Panc1 (cell line): ENCODE measurements at regions not wholly inside any gene's neighbourhood (a gene's known extent, or its start where the extent isn't known, plus 50 kb on each side); places are given as distances from the start of the nearest gene placed in this dataset.

Experiments
- ATAC-seq: fragments of 200-7000 bp; cut with Tn5 transposase; 2 replicates; pipeline ENCODE4 v1.9.1; 2020; ENCODE audit warnings: mild to moderate bottlenecking, moderate library complexity
- BruUV-seq: library from RNA; stranded (reverse); fragments of 400-500 nt; replicated peaks from 2 replicates; lab custom pipeline; 2021; lab: Mats Ljungman, UMichigan
- CTCF ChIA-PET: fragments of 300-600 bp; sonication (Branson Sonifier 250); formaldehyde crosslinking; loops from one replicate; lab custom pipeline; 2022; ENCODE audit warnings: antibody characterized with exemption; lab: Charles Lee
- POLR2A ChIA-PET: fragments of 300-600 bp; sonication (Branson Sonifier 250); formaldehyde crosslinking; loops from one replicate; lab custom pipeline; 2022; ENCODE audit warnings: antibody characterized with exemption; lab: Charles Lee
- DNase-seq: peaks from one replicate; pipeline ENCODE4 v3.0.0-alpha.2; 2010; ENCODE audit warnings: low read depth, low spot score
- H3K27ac ChIP-seq: 2 replicates; pipeline ENCODE4 v1.5.1; 2011; ENCODE audit warnings: mild to moderate bottlenecking, low read length, inconsistent platforms
- H3K27me3 ChIP-seq: fragments of 200-500 bp; sonication (Bioruptor generic); 2 replicates; pipeline ENCODE4 v1.6.0; 2014; ENCODE audit warnings: low read length, inconsistent platforms; ENCODE audit not compliant: control insufficient read depth, insufficient read depth
- H3K36me3 ChIP-seq: fragments of 200-500 bp; sonication (Bioruptor generic); 2 replicates; pipeline ENCODE4 v1.5.1; 2014; ENCODE audit warnings: inconsistent platforms, mild to moderate bottlenecking, low read length, moderate library complexity; ENCODE audit not compliant: control insufficient read depth, insufficient read depth
- H3K4me1 ChIP-seq: 2 replicates; pipeline ENCODE4 v1.5.1; 2011; ENCODE audit warnings: inconsistent platforms, mild to moderate bottlenecking, low read length, moderate library complexity; ENCODE audit not compliant: control insufficient read depth, insufficient read depth
- H3K4me3 ChIP-seq, 2 experiments: 2 replicates each; pipeline ENCODE4 v1.5.1; 2011 to 2012; ENCODE audit warnings: low read depth in 2 of 2, low read length in 2 of 2, mild to moderate bottlenecking in 2 of 2, inconsistent platforms in 1 of 2, moderate library complexity in 1 of 2
- H3K9me3 ChIP-seq: fragments of 200-500 bp; sonication (Bioruptor generic); 2 replicates; pipeline ENCODE4 v1.5.1; 2014; ENCODE audit warnings: low read depth, mild to moderate bottlenecking, inconsistent platforms, low read length, moderate library complexity; ENCODE audit not compliant: control insufficient read depth, insufficient read depth
- POLR2AphosphoS5 ChIP-seq: IDR thresholded peaks from 2 replicates; pipeline ENCODE4 v1.6.1; 2012; ENCODE audit warnings: mild to moderate bottlenecking, low read depth, low read length, moderate library complexity
- SIN3A ChIP-seq: IDR thresholded peaks from 2 replicates; pipeline ENCODE4 v1.6.1; 2012; ENCODE audit warnings: low read depth, mild to moderate bottlenecking, low read length, moderate library complexity, borderline replicate concordance; ENCODE audit not compliant: insufficient read depth
- TCF7L2 ChIP-seq: IDR thresholded peaks from 2 replicates; pipeline ENCODE4 v1.6.1; 2011; ENCODE audit warnings: mild to moderate bottlenecking, low read depth, low read length, inconsistent platforms
- in situ Hi-C: cut with HindIII; loops from 2 replicates; pipeline ENCODE4 v1.10.0; 2016; ENCODE audit warnings: low sequenced_read_pairs, low pct_unique_long_range_greater_than_20kb
- intact Hi-C: fragments of 100-400 bp; cut with micrococcal nuclease; formaldehyde crosslinking; loops from one replicate; pipeline ENCODE4 v1.10.0; 2022; ENCODE audit not compliant: unreplicated experiment
- TF ChIP-seq, protein P1 (sequence below): fragments of 450-650 bp; IDR thresholded peaks from 2 replicates; pipeline ENCODE4 v1.5.1; 2017; ENCODE audit warnings: mild to moderate bottlenecking
- TF ChIP-seq, protein P2 (sequence below), 2 experiments: IDR thresholded peaks; 2 replicates each; pipeline ENCODE4 v1.6.1; 2011 to 2012; ENCODE audit warnings: low read depth in 2 of 2, control low read depth in 1 of 2, low read length in 1 of 2, mild to moderate bottlenecking in 1 of 2, moderate library complexity in 1 of 2; ENCODE audit not compliant: insufficient read depth in 1 of 2

DNA sequence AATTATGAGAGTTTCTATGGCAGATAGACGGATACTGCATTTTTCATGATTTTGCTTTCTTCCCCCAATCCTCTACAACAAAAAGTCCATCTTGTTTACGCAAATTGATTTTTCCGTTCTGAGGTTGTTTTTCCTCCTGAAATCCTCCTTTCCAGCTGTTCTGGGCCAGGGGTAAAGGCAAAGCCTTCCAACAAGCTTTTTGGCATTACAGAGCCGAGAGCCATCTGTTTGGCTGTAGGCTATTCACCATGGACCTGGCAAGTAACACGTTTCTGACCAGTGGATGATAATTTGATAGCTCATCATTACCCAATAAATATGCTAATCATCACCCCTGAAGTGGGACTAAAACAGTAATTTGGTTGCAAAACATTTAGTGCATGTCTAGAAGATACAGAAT lies 226.5 kb downstream of the CBLN4 start:
- no peaks in the 10 kb centered on the region; the same call in 1 of the 2 replicates for H3K27me3 ChIP-seq
- intact Hi-C loops (no loop called here), in situ Hi-C loops (no loop called here)
- no TSS peak for BruUV-seq
- H3K36me3 ChIP-seq: no peaks in the 10 kb centered on the region
- ATAC-seq: no peak
- no peaks in the 10 kb centered on the region for H3K9me3 ChIP-seq
- CTCF ChIA-PET: no interaction called here
- TF ChIP-seq, protein P1, sequence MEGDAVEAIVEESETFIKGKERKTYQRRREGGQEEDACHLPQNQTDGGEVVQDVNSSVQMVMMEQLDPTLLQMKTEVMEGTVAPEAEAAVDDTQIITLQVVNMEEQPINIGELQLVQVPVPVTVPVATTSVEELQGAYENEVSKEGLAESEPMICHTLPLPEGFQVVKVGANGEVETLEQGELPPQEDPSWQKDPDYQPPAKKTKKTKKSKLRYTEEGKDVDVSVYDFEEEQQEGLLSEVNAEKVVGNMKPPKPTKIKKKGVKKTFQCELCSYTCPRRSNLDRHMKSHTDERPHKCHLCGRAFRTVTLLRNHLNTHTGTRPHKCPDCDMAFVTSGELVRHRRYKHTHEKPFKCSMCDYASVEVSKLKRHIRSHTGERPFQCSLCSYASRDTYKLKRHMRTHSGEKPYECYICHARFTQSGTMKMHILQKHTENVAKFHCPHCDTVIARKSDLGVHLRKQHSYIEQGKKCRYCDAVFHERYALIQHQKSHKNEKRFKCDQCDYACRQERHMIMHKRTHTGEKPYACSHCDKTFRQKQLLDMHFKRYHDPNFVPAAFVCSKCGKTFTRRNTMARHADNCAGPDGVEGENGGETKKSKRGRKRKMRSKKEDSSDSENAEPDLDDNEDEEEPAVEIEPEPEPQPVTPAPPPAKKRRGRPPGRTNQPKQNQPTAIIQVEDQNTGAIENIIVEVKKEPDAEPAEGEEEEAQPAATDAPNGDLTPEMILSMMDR: no peak
- no peak for TF ChIP-seq POLR2AphosphoS5
- no peak overlapping the region for H3K4me3 ChIP-seq
- no peak overlapping the region for H3K27ac ChIP-seq
- DNase-seq: no peak
- no peaks in the 10 kb centered on the region for H3K4me1 ChIP-seq
- POLR2A ChIA-PET: no interaction called here

DNA sequence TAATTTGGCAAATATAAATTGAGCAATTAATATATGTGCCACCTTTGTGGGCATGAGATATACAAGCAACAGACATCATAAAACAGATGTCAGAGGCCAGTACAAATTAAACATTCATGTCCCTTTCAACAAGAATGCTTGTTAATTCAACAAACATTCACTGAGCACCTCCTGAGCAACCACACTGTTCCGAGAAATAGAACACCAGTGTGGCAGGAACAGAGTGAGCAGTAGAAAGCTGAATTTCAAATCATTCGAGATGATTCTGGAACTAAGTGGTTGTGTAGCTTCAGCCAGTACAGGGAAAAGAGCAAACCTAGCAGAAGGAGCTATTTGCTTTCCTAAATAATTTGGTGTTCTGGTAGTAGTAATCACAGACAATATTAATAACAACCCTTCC lies 227.7 kb downstream of the CBLN4 start:
- TF ChIP-seq POLR2AphosphoS5 (no peak), SIN3A (no peak)
- TF ChIP-seq, protein P2, sequence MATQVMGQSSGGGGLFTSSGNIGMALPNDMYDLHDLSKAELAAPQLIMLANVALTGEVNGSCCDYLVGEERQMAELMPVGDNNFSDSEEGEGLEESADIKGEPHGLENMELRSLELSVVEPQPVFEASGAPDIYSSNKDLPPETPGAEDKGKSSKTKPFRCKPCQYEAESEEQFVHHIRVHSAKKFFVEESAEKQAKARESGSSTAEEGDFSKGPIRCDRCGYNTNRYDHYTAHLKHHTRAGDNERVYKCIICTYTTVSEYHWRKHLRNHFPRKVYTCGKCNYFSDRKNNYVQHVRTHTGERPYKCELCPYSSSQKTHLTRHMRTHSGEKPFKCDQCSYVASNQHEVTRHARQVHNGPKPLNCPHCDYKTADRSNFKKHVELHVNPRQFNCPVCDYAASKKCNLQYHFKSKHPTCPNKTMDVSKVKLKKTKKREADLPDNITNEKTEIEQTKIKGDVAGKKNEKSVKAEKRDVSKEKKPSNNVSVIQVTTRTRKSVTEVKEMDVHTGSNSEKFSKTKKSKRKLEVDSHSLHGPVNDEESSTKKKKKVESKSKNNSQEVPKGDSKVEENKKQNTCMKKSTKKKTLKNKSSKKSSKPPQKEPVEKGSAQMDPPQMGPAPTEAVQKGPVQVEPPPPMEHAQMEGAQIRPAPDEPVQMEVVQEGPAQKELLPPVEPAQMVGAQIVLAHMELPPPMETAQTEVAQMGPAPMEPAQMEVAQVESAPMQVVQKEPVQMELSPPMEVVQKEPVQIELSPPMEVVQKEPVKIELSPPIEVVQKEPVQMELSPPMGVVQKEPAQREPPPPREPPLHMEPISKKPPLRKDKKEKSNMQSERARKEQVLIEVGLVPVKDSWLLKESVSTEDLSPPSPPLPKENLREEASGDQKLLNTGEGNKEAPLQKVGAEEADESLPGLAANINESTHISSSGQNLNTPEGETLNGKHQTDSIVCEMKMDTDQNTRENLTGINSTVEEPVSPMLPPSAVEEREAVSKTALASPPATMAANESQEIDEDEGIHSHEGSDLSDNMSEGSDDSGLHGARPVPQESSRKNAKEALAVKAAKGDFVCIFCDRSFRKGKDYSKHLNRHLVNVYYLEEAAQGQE (IDR thresholded peaks at IDR 0.05; ENCODE audit: insufficient read depth in 1 of 2, low read depth in 2 of 2, low read length in 1 of 2): no peak
- TF ChIP-seq, protein P1: no peak
- no peaks in the 10 kb centered on the region; the same call in 1 of the 2 replicates for H3K27me3 ChIP-seq
- POLR2A ChIA-PET: no interaction called here

DNA sequence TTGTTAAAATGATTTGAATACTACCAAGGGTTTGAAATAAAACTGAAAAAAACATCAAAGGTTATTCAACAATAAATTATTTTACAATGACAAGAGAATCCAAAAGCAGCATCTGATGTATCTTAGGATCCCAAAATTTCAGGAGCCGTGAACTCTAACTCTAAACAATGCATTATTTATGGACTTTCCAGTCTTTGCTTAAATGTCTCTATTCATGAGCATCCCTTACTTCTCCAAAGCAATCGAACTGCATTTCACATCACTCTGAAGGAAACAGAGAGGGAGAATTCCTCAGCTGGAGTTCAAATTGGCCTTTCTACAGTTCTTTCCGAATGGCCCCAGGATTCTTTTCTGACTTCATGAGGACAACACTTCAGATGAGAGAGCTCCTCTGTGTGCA lies 229.1 kb downstream of the CBLN4 start:
- ChIA-PET CTCF (no interaction called here), POLR2A (no interaction called here)
- H3K27ac ChIP-seq: no peak overlapping the region
- H3K4me3 ChIP-seq: no peak overlapping the region
- in situ Hi-C loops (no loop called here), intact Hi-C loops (no loop called here)
- H3K36me3 ChIP-seq: no peaks in the 10 kb centered on the region
- no peak for TF ChIP-seq TCF7L2
- TF ChIP-seq, protein P1: no peak
- TF ChIP-seq, protein P2 (IDR thresholded peaks at IDR 0.05; ENCODE audit: insufficient read depth in 1 of 2, low read depth in 2 of 2, low read length in 1 of 2): no peak
- TF ChIP-seq SIN3A: no peak
- TF ChIP-seq POLR2AphosphoS5: no peak
- no peaks in the 10 kb centered on the region for H3K9me3 ChIP-seq
- no peaks in the 10 kb centered on the region for H3K4me1 ChIP-seq
- DNase-seq (no peak), ATAC-seq (no peak)
- H3K27me3 ChIP-seq: no peaks in the 10 kb centered on the region; the same call in 1 of the 2 replicates
- BruUV-seq: no TSS peak

More for the DNA sequence above, 227.7 kb downstream of the CBLN4 start:
- intact Hi-C loops (no loop called here), in situ Hi-C loops (no loop called here)
- H3K4me3 ChIP-seq: no peak overlapping the region
- H3K4me1 ChIP-seq: no peaks in the 10 kb centered on the region
- CTCF ChIA-PET: interaction anchor here (0.6 kb wide), 2 partner anchors 66 to 118 kb away, joined by 5 to 7 read pairs; no protein-coding TSS in a partner anchor
- H3K27ac ChIP-seq: no peak overlapping the region
- DNase-seq (no peak), ATAC-seq (no peak)
- H3K36me3 ChIP-seq: no peaks in the 10 kb centered on the region
- H3K9me3 ChIP-seq: no peaks in the 10 kb centered on the region
- BruUV-seq: no TSS peak
